Left lung (tissue), 4 donors: ENCODE measurements at regions not wholly inside any gene's neighbourhood (a gene's known extent, or its start where the extent isn't known, plus 50 kb on each side); places are given as distances from the start of the nearest gene placed in this dataset.
A peak's percentile ranks its signal among the peaks of the same experiment; 100 is the strongest.
"Not testable (repeated sequence)": the region's sequence is repeated elsewhere in the genome, so short reads cannot be mapped to it uniquely, and the experiment has no call there.

Experiments used
- ATAC-seq: fragments of 200-7000 bp; cut with Tn5 transposase; one replicate; pipeline ENCODE4 v1.9.1; 2020; ENCODE audit warnings: moderate library complexity
- DNase-seq, 4 donors: peaks; one replicate each; pipeline ENCODE4 v3.0.0-alpha.2; 2013 to 2020
- H3K27ac ChIP-seq, 2 donors: fragments of 200-600 bp; sonication (generic) in 1 of 2; one replicate each; pipeline versions ENCODE4 v1.5.0 to v1.8.0; 2020 to 2021
- H3K27me3 ChIP-seq, 2 donors: fragments of 200-600 bp; sonication (generic) in 1 of 2; one replicate each; pipeline versions ENCODE4 v1.5.0 to v1.8.0; 2020 to 2021
- H3K36me3 ChIP-seq, 2 donors: fragments of 200-600 bp; sonication (generic) in 1 of 2; one replicate each; pipeline versions ENCODE4 v1.5.0 to v1.8.0; 2020 to 2021
- H3K4me1 ChIP-seq, 2 donors: fragments of 200-600 bp; one replicate each; pipeline ENCODE4 v1.8.0; 2021
- H3K4me3 ChIP-seq, 2 donors: fragments of 200-600 bp; sonication (generic) in 1 of 2; one replicate each; pipeline versions ENCODE4 v1.5.0 to v1.8.0; 2020 to 2021; ENCODE audit warnings: mild to moderate bottlenecking in 1 of 2
- H3K9me3 ChIP-seq, 2 donors: fragments of 200-600 bp; sonication (generic) in 1 of 2; one replicate each; pipeline versions ENCODE4 v1.5.0 to v1.8.0; 2020 to 2021
- intact Hi-C, 2 donors: fragments of 100-400 bp; cut with DNase I; formaldehyde crosslinking; loops; one replicate each; pipeline versions ENCODE4 v1.11.2 to v1.14.2; 2022
- TF ChIP-seq, protein P1 (sequence below), 2 donors: fragments of 200-600 bp; sonication (generic) in 1 of 2; IDR thresholded peaks; one replicate each; pipeline versions ENCODE4 v1.5.0 to v1.8.0; 2021; ENCODE audit warnings: antibody characterized with exemption in 2 of 2
- donor health status: DM: no; HTN: yes; CAD: no.
- donor health status: DM: no; HTN: no; CAD: no.

DNA sequence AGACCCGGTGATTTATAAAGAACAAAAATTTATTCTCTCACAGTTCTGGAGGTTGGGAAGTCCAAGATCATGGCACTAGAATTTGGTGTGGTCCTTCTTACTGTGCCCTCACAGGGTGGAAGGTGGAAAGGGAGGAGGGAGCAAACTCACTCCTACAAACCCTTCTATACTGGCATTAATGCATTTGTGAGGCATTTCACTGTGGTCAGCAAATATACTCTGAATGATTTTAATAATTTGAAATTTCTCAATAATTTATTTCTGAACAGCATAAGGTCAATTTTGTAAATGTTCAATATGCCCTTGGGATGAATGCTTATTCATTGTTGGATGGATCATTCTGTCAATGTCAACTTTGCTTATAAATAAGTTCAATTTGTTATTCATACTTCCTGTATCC is 120.6 kb downstream of the GATA6 start:
- intact Hi-C loops, result no loop called here
- Histone ChIP-seq H3K4me3 (no peak overlapping the region), H3K9me3 (peaks cover 0 to 4% of the 10 kb centered on the region in 2 donors), H3K4me1 (peaks cover 0 to 16% of the 10 kb centered on the region in 2 donors), H3K27ac (no peak overlapping the region), H3K36me3 (no peaks in the 10 kb centered on the region), H3K27me3 (no peaks in the 10 kb centered on the region)
- TF ChIP-seq, protein P1, sequence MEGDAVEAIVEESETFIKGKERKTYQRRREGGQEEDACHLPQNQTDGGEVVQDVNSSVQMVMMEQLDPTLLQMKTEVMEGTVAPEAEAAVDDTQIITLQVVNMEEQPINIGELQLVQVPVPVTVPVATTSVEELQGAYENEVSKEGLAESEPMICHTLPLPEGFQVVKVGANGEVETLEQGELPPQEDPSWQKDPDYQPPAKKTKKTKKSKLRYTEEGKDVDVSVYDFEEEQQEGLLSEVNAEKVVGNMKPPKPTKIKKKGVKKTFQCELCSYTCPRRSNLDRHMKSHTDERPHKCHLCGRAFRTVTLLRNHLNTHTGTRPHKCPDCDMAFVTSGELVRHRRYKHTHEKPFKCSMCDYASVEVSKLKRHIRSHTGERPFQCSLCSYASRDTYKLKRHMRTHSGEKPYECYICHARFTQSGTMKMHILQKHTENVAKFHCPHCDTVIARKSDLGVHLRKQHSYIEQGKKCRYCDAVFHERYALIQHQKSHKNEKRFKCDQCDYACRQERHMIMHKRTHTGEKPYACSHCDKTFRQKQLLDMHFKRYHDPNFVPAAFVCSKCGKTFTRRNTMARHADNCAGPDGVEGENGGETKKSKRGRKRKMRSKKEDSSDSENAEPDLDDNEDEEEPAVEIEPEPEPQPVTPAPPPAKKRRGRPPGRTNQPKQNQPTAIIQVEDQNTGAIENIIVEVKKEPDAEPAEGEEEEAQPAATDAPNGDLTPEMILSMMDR (IDR thresholded peaks at IDR 0.05), result no peak
- DNase-seq, result no peak
- no peak for ATAC-seq

DNA sequence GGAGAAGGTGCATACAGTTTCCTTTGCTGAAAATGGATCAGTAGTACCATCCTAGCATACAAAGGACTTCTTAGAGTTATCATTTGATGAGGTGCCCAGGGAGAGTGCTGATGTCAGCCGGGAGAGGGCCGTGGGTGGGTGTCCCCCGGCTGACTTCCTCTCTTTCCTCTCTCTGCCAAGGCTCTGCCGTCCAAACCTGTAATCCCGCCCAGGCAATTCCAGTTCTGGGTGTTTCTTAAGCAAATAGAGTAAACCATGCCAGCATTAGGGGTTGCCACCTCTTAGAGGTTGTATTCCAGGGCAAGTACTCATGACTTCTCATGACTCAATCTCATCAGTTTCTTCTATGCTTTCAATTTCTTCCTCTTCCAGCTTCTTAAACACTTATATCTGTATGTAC is 117.2 kb downstream of the GATA6 start:
- peak in 2 of 4 donors; percentile 45 to 66 for DNase-seq
- TF ChIP-seq, protein P1 (IDR thresholded peaks at IDR 0.05), result no peak
- Histone ChIP-seq H3K36me3 (no peaks in the 10 kb centered on the region), H3K4me1 (peaks cover 9 to 16% of the 10 kb centered on the region in 2 donors), H3K27ac (peak overlapping the region in 1 of 2 donors; percentile 38), H3K27me3 (no peaks in the 10 kb centered on the region), H3K4me3 (no peak overlapping the region), H3K9me3 (peaks cover 0 to 4% of the 10 kb centered on the region in 2 donors)
- intact Hi-C loops, result no loop called here
- peak; percentile 91 for ATAC-seq

DNA sequence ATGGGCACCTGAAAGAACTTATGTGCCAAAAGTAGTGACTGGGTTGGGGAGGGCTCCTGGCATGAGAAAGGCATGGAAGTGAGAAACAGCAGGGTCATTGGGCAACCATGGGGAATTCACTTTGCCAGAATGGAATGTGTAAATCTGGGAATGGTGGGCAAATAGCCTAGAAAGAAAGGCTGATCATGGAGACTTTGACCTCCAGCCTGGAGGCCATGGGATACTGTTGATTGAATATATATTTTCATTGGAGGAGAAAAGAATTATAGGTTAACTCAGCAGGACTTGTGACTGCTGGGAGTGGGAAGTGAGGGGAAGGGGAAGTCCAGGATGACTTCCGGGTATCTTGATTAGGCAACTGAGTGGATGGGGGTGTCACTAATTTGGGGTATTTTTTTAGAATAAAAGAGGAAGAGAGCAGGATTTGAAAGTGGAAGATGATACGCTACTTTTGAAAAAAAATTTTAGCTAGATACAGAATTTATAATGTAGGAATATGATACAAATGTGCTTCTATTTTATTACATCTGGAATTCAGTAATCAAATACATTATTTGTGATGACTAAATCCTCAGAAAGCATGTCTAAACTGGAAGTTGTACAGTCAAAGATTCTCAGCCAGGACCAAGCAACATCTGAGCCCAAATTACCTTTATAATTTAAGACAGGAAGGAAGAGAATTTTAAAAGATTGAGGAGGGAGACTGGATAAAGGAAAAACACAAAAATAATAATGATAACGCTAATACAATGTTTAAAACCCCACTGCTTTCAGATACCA is 116.2 kb downstream of the GATA6 start:
- H3K4me1 ChIP-seq, result peaks cover 9 to 16% of the 10 kb centered on the region in 2 donors
- TF ChIP-seq, protein P1 (IDR thresholded peaks at IDR 0.05), result no peak
- no peaks in the 10 kb centered on the region for H3K36me3 ChIP-seq
- DNase-seq, result no peak
- H3K27me3 ChIP-seq, result no peaks in the 10 kb centered on the region
- ATAC-seq, result no peak
- H3K4me3 ChIP-seq, result no peak overlapping the region
- intact Hi-C loops, result no loop called here
- peaks cover 0 to 4% of the 10 kb centered on the region in 2 donors for H3K9me3 ChIP-seq
- no peak overlapping the region for H3K27ac ChIP-seq

- no peaks in the 10 kb centered on the region for H3K36me3 ChIP-seq
- H3K4me1 ChIP-seq, result peaks cover 9 to 16% of the 10 kb centered on the region in 2 donors
- H3K4me3 ChIP-seq, result no peak overlapping the region
- H3K27me3 ChIP-seq, result no peaks in the 10 kb centered on the region
- intact Hi-C loops, result no loop called here
- ATAC-seq (no peak), DNase-seq (no peak)
- H3K9me3 ChIP-seq, result peaks cover 0 to 4% of the 10 kb centered on the region in 2 donors
- TF ChIP-seq, protein P1 (IDR thresholded peaks at IDR 0.05), result no peak
- H3K27ac ChIP-seq, result no peak overlapping the region
These were observed 115.4 kb downstream of the GATA6 start for GRCh38 chr18:22284581-22285360.

GRCh38 chr18:22283855-22284254 is 114.5 kb downstream of the GATA6 start:
- H3K36me3 ChIP-seq, H3K27ac ChIP-seq, H3K27me3 ChIP-seq, intact Hi-C loops, H3K9me3 ChIP-seq, DNase-seq, ATAC-seq, H3K4me3 ChIP-seq: not testable (repeated sequence)
- peaks cover 9 to 16% of the 10 kb centered on the region in 2 donors for H3K4me1 ChIP-seq
